ENCODE measurements at regions not wholly inside any gene's neighbourhood (a gene's known extent, or its start where the extent isn't known, plus 50 kb on each side); places are given as distances from the start of the nearest gene placed in this dataset.

DNA sequence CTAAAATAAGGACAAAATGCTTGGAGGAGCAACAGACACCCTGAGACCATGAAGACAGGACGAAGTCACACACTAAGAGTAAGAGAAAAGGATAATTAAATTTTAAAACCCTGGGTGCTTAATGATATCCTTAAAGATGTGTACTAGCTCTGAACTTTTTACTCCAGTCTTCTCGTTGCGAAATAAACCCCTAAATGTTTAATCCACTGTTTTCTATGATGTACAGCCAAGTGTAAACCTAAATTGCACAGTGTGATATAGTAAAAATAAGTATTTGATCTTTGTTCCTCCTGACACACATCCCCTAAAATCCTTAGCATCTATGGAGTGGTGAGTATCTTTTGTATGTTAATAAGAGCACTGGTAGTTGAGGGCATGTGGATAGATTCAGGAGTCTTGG, 157.5 kb upstream of the PKDCC start:
- H3K9me3 Mint-ChIP-seq: no peaks in the 10 kb centered on the region
- TF ChIP-seq, protein P1, sequence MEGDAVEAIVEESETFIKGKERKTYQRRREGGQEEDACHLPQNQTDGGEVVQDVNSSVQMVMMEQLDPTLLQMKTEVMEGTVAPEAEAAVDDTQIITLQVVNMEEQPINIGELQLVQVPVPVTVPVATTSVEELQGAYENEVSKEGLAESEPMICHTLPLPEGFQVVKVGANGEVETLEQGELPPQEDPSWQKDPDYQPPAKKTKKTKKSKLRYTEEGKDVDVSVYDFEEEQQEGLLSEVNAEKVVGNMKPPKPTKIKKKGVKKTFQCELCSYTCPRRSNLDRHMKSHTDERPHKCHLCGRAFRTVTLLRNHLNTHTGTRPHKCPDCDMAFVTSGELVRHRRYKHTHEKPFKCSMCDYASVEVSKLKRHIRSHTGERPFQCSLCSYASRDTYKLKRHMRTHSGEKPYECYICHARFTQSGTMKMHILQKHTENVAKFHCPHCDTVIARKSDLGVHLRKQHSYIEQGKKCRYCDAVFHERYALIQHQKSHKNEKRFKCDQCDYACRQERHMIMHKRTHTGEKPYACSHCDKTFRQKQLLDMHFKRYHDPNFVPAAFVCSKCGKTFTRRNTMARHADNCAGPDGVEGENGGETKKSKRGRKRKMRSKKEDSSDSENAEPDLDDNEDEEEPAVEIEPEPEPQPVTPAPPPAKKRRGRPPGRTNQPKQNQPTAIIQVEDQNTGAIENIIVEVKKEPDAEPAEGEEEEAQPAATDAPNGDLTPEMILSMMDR (IDR thresholded peaks at IDR 0.05): no peak
- H3K4me3 Mint-ChIP-seq: no peak overlapping the region
- DNase-seq: no peak
- H3K4me1 Mint-ChIP-seq (ENCODE audit: low read depth): no peaks in the 10 kb centered on the region
- H3K27me3 Mint-ChIP-seq (ENCODE audit: insufficient read depth): peaks cover 11% of the 10 kb centered on the region
- no peaks in the 10 kb centered on the region for H3K36me3 Mint-ChIP-seq (ENCODE audit: low read depth)
- H3K27ac Mint-ChIP-seq: no peak overlapping the region

- no peaks in the 10 kb centered on the region for H3K9me3 Mint-ChIP-seq
Observed at GRCh38 chr2:41892476-41892875, 155.3 kb upstream of the PKDCC start.

GRCh38 chr2:41894563-41895333, 153.1 kb upstream of the PKDCC start:
- Mint-ChIP-seq H3K36me3 (ENCODE audit: low read depth) (no peaks in the 10 kb centered on the region), H3K27me3 (ENCODE audit: insufficient read depth) (peaks cover 23% of the 10 kb centered on the region), H3K9me3 (no peaks in the 10 kb centered on the region), H3K4me3 (no peak overlapping the region), H3K27ac (no peak overlapping the region), H3K4me1 (ENCODE audit: low read depth) (no peaks in the 10 kb centered on the region)
- DNase-seq: no peak
- TF ChIP-seq, protein P1 (IDR thresholded peaks at IDR 0.05): no peak

More at GRCh38 chr2:41892476-41892875, 155.3 kb upstream of the PKDCC start:
- Mint-ChIP-seq H3K4me1 (ENCODE audit: low read depth) (no peaks in the 10 kb centered on the region), H3K4me3 (no peak overlapping the region), H3K36me3 (ENCODE audit: low read depth) (no peaks in the 10 kb centered on the region), H3K27me3 (ENCODE audit: insufficient read depth) (peaks cover 23% of the 10 kb centered on the region), H3K27ac (no peak overlapping the region)
- DNase-seq: no peak
- TF ChIP-seq, protein P1 (IDR thresholded peaks at IDR 0.05): no peak

DNA sequence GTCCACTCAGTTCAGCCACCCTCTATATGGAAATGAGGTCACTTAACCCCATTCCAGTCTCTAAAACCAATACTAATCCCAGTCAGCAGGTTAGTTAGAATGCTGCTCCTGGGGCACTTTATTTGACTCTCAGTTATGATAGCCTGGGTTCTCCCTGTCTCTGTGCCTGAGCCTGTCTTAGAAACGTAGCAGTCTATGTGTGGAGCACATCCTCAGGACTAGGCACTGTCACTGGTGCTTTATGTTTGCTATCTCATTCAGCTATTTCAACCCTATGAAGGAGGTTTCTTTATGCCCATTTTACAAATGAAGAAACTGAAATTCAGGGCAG, 152.5 kb upstream of the PKDCC start:
- Mint-ChIP-seq H3K27ac (no peak overlapping the region), H3K4me1 (ENCODE audit: low read depth) (no peaks in the 10 kb centered on the region), H3K36me3 (ENCODE audit: low read depth) (no peaks in the 10 kb centered on the region), H3K27me3 (ENCODE audit: insufficient read depth) (peaks cover 20% of the 10 kb centered on the region), H3K9me3 (no peaks in the 10 kb centered on the region), H3K4me3 (no peak overlapping the region)
- TF ChIP-seq, protein P1 (IDR thresholded peaks at IDR 0.05): no peak
- no peak for DNase-seq

DNA sequence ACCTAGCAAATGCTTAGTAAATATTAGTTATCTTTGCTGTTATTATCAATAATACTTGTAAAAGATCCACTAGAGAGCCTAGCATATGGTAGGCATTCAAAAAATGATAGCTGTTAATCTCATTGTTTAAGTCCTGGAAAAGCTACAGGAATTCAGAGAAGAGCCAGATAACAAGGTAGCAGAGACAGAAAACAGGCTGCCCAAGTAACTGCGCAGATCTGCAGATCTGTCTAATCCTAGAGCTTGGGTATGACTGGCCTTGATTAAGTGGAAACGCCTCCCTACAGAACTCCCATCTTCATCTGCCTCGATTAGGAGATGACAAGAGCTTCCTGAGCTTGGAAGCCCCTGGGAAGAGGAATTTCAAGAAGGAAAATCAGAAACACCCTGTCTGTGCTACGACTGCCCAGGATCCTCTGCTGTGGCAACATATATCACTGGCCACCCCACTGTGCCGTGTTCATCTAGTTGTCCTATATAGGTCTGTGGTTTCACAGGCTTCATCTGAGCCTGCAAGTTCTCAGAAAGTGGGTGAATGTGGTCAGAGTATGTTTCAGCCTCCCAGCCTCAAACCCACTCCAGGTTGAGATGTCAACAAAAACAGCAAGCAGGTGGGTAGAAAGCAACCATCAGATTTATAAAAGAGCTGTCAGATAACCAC, 151.5 kb upstream of the PKDCC start:
- H3K36me3 Mint-ChIP-seq (ENCODE audit: low read depth): no peaks in the 10 kb centered on the region
- DNase-seq: no peak
- peaks cover 20% of the 10 kb centered on the region for H3K27me3 Mint-ChIP-seq (ENCODE audit: insufficient read depth)
- TF ChIP-seq, protein P1 (IDR thresholded peaks at IDR 0.05): no peak
- H3K4me1 Mint-ChIP-seq (ENCODE audit: low read depth): no peaks in the 10 kb centered on the region
- no peak overlapping the region for H3K27ac Mint-ChIP-seq
- H3K9me3 Mint-ChIP-seq: no peaks in the 10 kb centered on the region
- no peak overlapping the region for H3K4me3 Mint-ChIP-seq

Data from HFFc6 (cell line).